SU-DHL-6 (cell line): ENCODE measurements at regions not wholly inside any gene's neighbourhood (a gene's known extent, or its start where the extent isn't known, plus 50 kb on each side); places are given as distances from the start of the nearest gene placed in this dataset.

ENCODE experiments used
- CTCF ChIP-seq: fragments of 200-600 bp; sonication (generic); IDR thresholded peaks from one replicate; pipeline ENCODE4 v1.5.1; 2017; ENCODE audit warnings: antibody characterized with exemption, mild to moderate bottlenecking, low read length, moderate library complexity; ENCODE audit not compliant: insufficient read depth, poor library complexity, severe bottlenecking
- EZH2phosphoT487 ChIP-seq: fragments of 200-600 bp; sonication (generic), shearing (Covaris generic); conservative IDR thresholded peaks from 2 replicates; pipeline ENCODE4 v1.6.1; 2018; ENCODE audit warnings: mild to moderate bottlenecking, antibody characterized with exemption, low read length, moderate library complexity, mixed read lengths

- TF ChIP-seq CTCF (no peak), EZH2phosphoT487 (no peak)
These were observed 152.9 kb downstream of the CBLN1 start for GRCh38 chr16:49128740-49129139.
